GM23248 (cell line): ENCODE measurements at regions not wholly inside any gene's neighbourhood (a gene's known extent, or its start where the extent isn't known, plus 50 kb on each side); places are given as distances from the start of the nearest gene placed in this dataset.

Experiments used
- EZH2 ChIP-seq: fragments of 200-600 bp; sonication (generic); IDR thresholded peaks from 2 replicates; pipeline ENCODE4 v1.6.1; 2018; ENCODE audit warnings: antibody characterized with exemption, mild to moderate bottlenecking; ENCODE audit not compliant: insufficient read depth, poor library complexity, severe bottlenecking
- EZH2phosphoT487 ChIP-seq: fragments of 200-600 bp; sonication (generic); IDR thresholded peaks from 2 replicates; pipeline ENCODE4 v1.6.1; 2018; ENCODE audit warnings: antibody characterized with exemption, moderate library complexity, mild to moderate bottlenecking, low read depth; ENCODE audit not compliant: insufficient read depth

GRCh38 chr6:135748189-135748588 is 103.3 kb upstream of the PDE7B start:
- no peak for TF ChIP-seq EZH2phosphoT487
- no peak for TF ChIP-seq EZH2
